ENCODE measurements at regions not wholly inside any gene's neighbourhood (a gene's known extent, or its start where the extent isn't known, plus 50 kb on each side); places are given as distances from the start of the nearest gene placed in this dataset.

- H3K36me3 Mint-ChIP-seq: no peaks in the 10 kb centered on the region
- no peak for DNase-seq (ENCODE audit: low spot score in 2 of 2, unreplicated experiment in 2 of 2)
- H3K9me3 Mint-ChIP-seq: peaks cover 10% of the 10 kb centered on the region
- H3K4me1 Mint-ChIP-seq: no peaks in the 10 kb centered on the region
- H3K27me3 Mint-ChIP-seq (ENCODE audit: low read depth): peaks cover 2% of the 10 kb centered on the region
- H3K27ac Mint-ChIP-seq: no peak overlapping the region
- no peak overlapping the region for H3K4me3 Mint-ChIP-seq
- TF ChIP-seq, protein P1, sequence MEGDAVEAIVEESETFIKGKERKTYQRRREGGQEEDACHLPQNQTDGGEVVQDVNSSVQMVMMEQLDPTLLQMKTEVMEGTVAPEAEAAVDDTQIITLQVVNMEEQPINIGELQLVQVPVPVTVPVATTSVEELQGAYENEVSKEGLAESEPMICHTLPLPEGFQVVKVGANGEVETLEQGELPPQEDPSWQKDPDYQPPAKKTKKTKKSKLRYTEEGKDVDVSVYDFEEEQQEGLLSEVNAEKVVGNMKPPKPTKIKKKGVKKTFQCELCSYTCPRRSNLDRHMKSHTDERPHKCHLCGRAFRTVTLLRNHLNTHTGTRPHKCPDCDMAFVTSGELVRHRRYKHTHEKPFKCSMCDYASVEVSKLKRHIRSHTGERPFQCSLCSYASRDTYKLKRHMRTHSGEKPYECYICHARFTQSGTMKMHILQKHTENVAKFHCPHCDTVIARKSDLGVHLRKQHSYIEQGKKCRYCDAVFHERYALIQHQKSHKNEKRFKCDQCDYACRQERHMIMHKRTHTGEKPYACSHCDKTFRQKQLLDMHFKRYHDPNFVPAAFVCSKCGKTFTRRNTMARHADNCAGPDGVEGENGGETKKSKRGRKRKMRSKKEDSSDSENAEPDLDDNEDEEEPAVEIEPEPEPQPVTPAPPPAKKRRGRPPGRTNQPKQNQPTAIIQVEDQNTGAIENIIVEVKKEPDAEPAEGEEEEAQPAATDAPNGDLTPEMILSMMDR (IDR thresholded peaks at IDR 0.05; ENCODE audit: unreplicated experiment): no peak
These were observed 110.5 kb upstream of the KCND3 start for GRCh38 chr1:112099979-112100378.

DNA sequence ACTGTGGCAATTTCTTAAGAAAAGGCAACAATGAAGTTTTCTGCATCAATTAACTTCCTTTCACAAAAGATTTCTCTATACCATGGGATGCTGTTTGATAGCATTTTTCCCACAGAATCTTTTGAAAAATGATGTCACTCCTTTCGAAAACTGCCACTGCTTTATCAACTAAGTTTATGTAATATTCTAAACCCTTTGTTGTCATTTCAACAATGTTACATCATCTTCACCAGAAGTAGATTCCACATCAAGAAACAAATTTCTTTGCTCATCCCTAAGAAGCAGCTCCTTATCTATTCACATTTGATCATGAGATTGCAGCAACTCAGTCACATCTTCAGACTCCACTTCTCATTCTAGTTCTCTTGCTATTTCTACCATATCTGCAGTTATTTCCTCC is 116.1 kb upstream of the KCND3 start:
- Mint-ChIP-seq H3K9me3 (peaks cover 28% of the 10 kb centered on the region), H3K27me3 (ENCODE audit: low read depth) (no peaks in the 10 kb centered on the region), H3K27ac (no peak overlapping the region), H3K4me3 (no peak overlapping the region), H3K36me3 (no peaks in the 10 kb centered on the region), H3K4me1 (peaks cover 5% of the 10 kb centered on the region)
- DNase-seq (ENCODE audit: low spot score in 2 of 2, unreplicated experiment in 2 of 2): no peak
- TF ChIP-seq, protein P1 (IDR thresholded peaks at IDR 0.05; ENCODE audit: unreplicated experiment): no peak

GRCh38 chr1:112110031-112110430 is 120.6 kb upstream of the KCND3 start:
- H3K4me3 Mint-ChIP-seq: no peak overlapping the region
- H3K4me1 Mint-ChIP-seq: peaks cover 5% of the 10 kb centered on the region
- H3K27me3 Mint-ChIP-seq (ENCODE audit: low read depth): no peaks in the 10 kb centered on the region
- peaks cover 23% of the 10 kb centered on the region for H3K9me3 Mint-ChIP-seq
- H3K27ac Mint-ChIP-seq: no peak overlapping the region
- TF ChIP-seq, protein P1 (IDR thresholded peaks at IDR 0.05; ENCODE audit: unreplicated experiment): no peak
- no peak for DNase-seq (ENCODE audit: low spot score in 2 of 2, unreplicated experiment in 2 of 2)
- H3K36me3 Mint-ChIP-seq: no peaks in the 10 kb centered on the region

DNA sequence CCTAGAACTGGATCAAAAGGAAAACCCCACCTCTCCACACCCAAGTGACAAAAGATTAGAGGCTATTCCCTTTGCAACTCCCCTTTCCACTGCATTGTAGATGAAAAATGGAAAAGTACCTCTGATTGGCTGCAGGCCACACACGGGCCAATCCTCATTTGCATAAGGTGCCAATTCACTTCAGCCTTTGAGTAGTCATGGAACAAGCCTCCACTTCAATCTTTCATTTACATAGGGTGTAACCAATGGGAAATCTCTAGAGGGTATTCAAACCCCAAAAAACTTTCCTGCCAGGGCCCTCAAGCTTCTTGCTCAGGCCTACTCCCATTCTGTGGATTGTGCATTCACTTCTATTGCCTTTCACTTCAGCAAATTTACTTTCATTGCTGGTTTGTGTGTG is 122.3 kb upstream of the KCND3 start:
- no peaks in the 10 kb centered on the region for H3K36me3 Mint-ChIP-seq
- no peaks in the 10 kb centered on the region for H3K27me3 Mint-ChIP-seq (ENCODE audit: low read depth)
- H3K4me3 Mint-ChIP-seq: no peak overlapping the region
- no peak overlapping the region for H3K27ac Mint-ChIP-seq
- DNase-seq (ENCODE audit: low spot score in 2 of 2, unreplicated experiment in 2 of 2): no peak
- H3K4me1 Mint-ChIP-seq: peaks cover 5% of the 10 kb centered on the region
- peaks cover 10% of the 10 kb centered on the region for H3K9me3 Mint-ChIP-seq
- TF ChIP-seq, protein P1 (IDR thresholded peaks at IDR 0.05; ENCODE audit: unreplicated experiment): no peak

GRCh38 chr1:112114540-112114939 is 125.1 kb upstream of the KCND3 start:
- H3K27me3 Mint-ChIP-seq (ENCODE audit: low read depth): no peaks in the 10 kb centered on the region
- no peaks in the 10 kb centered on the region for H3K9me3 Mint-ChIP-seq
- H3K4me1 Mint-ChIP-seq: peaks cover 5% of the 10 kb centered on the region

More at GRCh38 chr1:112114540-112114939, 125.1 kb upstream of the KCND3 start:
- Mint-ChIP-seq H3K36me3 (no peaks in the 10 kb centered on the region), H3K4me3 (no peak overlapping the region), H3K27ac (no peak overlapping the region)
- DNase-seq (ENCODE audit: low spot score in 2 of 2, unreplicated experiment in 2 of 2): no peak
- TF ChIP-seq, protein P1 (IDR thresholded peaks at IDR 0.05; ENCODE audit: unreplicated experiment): no peak

Data from mesothelial cell of epicardium (in vitro differentiated cells).